MM.1S (cell line): ENCODE measurements at regions not wholly inside any gene's neighbourhood (a gene's known extent, or its start where the extent isn't known, plus 50 kb on each side); places are given as distances from the start of the nearest gene placed in this dataset.

ENCODE experiments used
- DNase-seq: peaks from one replicate; pipeline ENCODE4 v3.0.0-alpha.2; 2015
- H2AFZ ChIP-seq: fragments of 300-600 bp; sonication (generic); 2 replicates; pipeline ENCODE4 v1.6.0; 2016; ENCODE audit warnings: antibody characterized with exemption, low read length
- H3F3A ChIP-seq: fragments of 300-600 bp; sonication (generic); 2 replicates; pipeline ENCODE4 v1.6.1; 2016; ENCODE audit warnings: mild to moderate bottlenecking, antibody characterized with exemption, low read length, moderate library complexity, mixed read lengths; ENCODE audit not compliant: insufficient read depth
- H3K27ac ChIP-seq: fragments of 300-600 bp; sonication (generic); 2 replicates; pipeline ENCODE4 v1.5.1; 2016; ENCODE audit warnings: mild to moderate bottlenecking, low read length
- H3K27me3 ChIP-seq: fragments of 300-600 bp; sonication (generic); replicated peaks from 2 replicates; pipeline ENCODE4 v1.6.0; 2016; ENCODE audit warnings: low read length; ENCODE audit not compliant: insufficient read depth
- H3K36me3 ChIP-seq: fragments of 300-600 bp; sonication (generic); replicated peaks from 2 replicates; pipeline ENCODE4 v1.6.1; 2016; ENCODE audit warnings: mild to moderate bottlenecking, low read length, mixed read lengths; ENCODE audit not compliant: insufficient read depth
- H3K4me1 ChIP-seq: fragments of 300-600 bp; sonication (generic); 2 replicates; pipeline ENCODE4 v1.6.1; 2016; ENCODE audit warnings: low read length, mixed read lengths
- H3K4me2 ChIP-seq: fragments of 300-600 bp; sonication (generic); 2 replicates; pipeline ENCODE4 v1.6.0; 2016; ENCODE audit warnings: low read depth, low read length
- H3K4me3 ChIP-seq: fragments of 300-600 bp; sonication (generic); 2 replicates; pipeline ENCODE4 v1.5.1; 2016; ENCODE audit warnings: low read length, mixed read lengths
- H3K79me2 ChIP-seq: fragments of 300-600 bp; sonication (generic); 2 replicates; pipeline ENCODE4 v1.6.1; 2016; ENCODE audit warnings: mixed run types, low read length, mixed read lengths
- H3K9ac ChIP-seq: fragments of 300-600 bp; sonication (generic); 2 replicates; pipeline ENCODE4 v1.6.1; 2016; ENCODE audit warnings: low read length, mixed read lengths
- H3K9me2 ChIP-seq: fragments of 300-600 bp; sonication (generic); replicated peaks from 2 replicates; pipeline ENCODE4 v1.6.1; 2016; ENCODE audit warnings: mild to moderate bottlenecking, low read length, mixed read lengths; ENCODE audit not compliant: insufficient read depth
- H3K9me3 ChIP-seq: fragments of 300-600 bp; sonication (generic); replicated peaks from 2 replicates; pipeline ENCODE4 v1.6.1; 2016; ENCODE audit warnings: mild to moderate bottlenecking, low read length, mixed read lengths; ENCODE audit not compliant: insufficient read depth
- H4K20me1 ChIP-seq: fragments of 300-600 bp; sonication (generic); 2 replicates; pipeline ENCODE4 v1.6.1; 2016; ENCODE audit warnings: mild to moderate bottlenecking, low read length, moderate library complexity, mixed read lengths; ENCODE audit not compliant: insufficient read depth
- EZH2 ChIP-seq: fragments of 300-600 bp; sonication (generic); optimal IDR thresholded peaks from 2 replicates; pipeline ENCODE3; 2017; ENCODE audit warnings: low read depth, mild to moderate bottlenecking, antibody characterized with exemption, low read length, mixed read lengths
- EZH2phosphoT487 ChIP-seq: fragments of 300-600 bp; sonication (generic); IDR thresholded peaks from 2 replicates; pipeline ENCODE4 v1.6.1; 2018; ENCODE audit warnings: antibody characterized with exemption, low read length
- TF ChIP-seq, protein P1 (sequence below): fragments of 300-600 bp; sonication (generic); IDR thresholded peaks from 2 replicates; pipeline ENCODE4 v1.5.1; 2016; ENCODE audit warnings: antibody characterized with exemption, low read length, mixed read lengths

DNA sequence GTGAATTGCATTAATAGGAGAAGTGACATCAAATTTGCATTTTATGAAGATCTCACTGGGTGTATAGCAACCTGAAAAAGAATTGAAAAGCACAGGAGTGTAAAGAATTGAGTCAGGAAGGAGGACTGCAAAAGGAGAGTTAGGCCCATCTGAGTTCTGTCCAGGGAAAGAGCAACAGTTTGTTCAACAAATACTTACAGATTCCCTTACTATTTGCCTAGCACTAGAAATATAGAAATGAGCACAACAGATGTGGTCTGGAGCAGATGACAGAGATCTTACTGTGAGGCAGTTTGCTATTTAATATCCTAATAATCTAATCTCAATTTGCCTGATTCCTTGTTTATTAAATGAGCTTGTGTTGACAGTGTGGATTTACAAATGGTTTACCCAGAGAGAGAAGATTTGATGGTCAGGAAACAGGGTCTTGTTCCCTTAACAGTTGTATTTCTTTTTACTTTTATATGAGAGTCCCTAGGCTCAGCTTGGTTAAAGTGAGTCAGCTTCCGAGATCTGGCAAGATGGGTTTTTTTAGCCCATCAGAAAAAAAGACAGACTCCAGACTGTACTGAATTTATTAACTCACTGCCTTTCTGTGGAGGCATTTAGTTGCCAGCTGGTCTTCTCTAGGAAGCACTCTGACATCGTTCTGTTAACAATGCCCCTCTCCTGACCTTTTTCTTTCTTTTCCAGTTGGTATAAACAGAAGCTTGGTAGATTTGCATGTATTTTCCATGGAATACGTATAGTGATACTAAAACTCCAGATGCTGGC is 229.7 kb downstream of the TTC6 start:
- H3K36me3 ChIP-seq = no peaks in the 10 kb centered on the region
- no peak overlapping the region for H3K27ac ChIP-seq
- H3K4me2 ChIP-seq = no peak overlapping the region
- H4K20me1 ChIP-seq = no peaks in the 10 kb centered on the region
- TF ChIP-seq EZH2 (no peak), EZH2phosphoT487 (no peak)
- TF ChIP-seq, protein P1, sequence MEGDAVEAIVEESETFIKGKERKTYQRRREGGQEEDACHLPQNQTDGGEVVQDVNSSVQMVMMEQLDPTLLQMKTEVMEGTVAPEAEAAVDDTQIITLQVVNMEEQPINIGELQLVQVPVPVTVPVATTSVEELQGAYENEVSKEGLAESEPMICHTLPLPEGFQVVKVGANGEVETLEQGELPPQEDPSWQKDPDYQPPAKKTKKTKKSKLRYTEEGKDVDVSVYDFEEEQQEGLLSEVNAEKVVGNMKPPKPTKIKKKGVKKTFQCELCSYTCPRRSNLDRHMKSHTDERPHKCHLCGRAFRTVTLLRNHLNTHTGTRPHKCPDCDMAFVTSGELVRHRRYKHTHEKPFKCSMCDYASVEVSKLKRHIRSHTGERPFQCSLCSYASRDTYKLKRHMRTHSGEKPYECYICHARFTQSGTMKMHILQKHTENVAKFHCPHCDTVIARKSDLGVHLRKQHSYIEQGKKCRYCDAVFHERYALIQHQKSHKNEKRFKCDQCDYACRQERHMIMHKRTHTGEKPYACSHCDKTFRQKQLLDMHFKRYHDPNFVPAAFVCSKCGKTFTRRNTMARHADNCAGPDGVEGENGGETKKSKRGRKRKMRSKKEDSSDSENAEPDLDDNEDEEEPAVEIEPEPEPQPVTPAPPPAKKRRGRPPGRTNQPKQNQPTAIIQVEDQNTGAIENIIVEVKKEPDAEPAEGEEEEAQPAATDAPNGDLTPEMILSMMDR = no peak
- H2AFZ ChIP-seq = no peak overlapping the region
- DNase-seq = no peak
- H3K4me3 ChIP-seq = no peak overlapping the region
- H3K27me3 ChIP-seq = no peaks in the 10 kb centered on the region
- no peaks in the 10 kb centered on the region for H3K79me2 ChIP-seq
- no peaks in the 10 kb centered on the region for H3K9me2 ChIP-seq
- H3K9ac ChIP-seq = no peak overlapping the region
- no peaks in the 10 kb centered on the region for H3K4me1 ChIP-seq
- no peaks in the 10 kb centered on the region for H3F3A ChIP-seq
- no peaks in the 10 kb centered on the region for H3K9me3 ChIP-seq

DNA sequence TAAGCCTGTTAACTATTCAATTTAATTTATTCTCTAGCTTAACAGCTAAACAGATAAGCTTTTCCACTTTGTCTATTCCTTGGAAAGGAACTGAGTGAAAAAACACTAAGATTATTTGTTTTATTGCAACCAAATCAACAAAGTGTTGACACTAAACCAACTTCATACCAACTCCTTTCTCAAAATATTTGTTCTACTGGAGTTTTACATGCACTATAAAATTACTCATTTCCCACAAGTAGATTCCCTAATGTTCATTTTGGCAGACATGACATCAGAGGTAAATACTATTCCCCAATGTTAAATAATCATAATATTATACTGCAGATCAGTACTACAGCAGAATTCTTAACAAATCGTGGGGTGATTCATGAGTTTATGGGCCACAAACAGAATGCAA is 231.4 kb downstream of the TTC6 start:
- Histone ChIP-seq H3K4me2 (no peak overlapping the region), H3K9me3 (no peaks in the 10 kb centered on the region), H3K27ac (no peak overlapping the region), H3K4me1 (no peaks in the 10 kb centered on the region), H3K9me2 (no peaks in the 10 kb centered on the region), H3K4me3 (no peak overlapping the region), H3K9ac (no peak overlapping the region), H4K20me1 (no peaks in the 10 kb centered on the region), H2AFZ (no peak overlapping the region), H3K79me2 (no peaks in the 10 kb centered on the region), H3K36me3 (no peaks in the 10 kb centered on the region), H3K27me3 (no peaks in the 10 kb centered on the region), H3F3A (no peaks in the 10 kb centered on the region)
- TF ChIP-seq EZH2phosphoT487 (no peak), EZH2 (no peak)
- TF ChIP-seq, protein P1 = no peak
- no peak for DNase-seq

DNA sequence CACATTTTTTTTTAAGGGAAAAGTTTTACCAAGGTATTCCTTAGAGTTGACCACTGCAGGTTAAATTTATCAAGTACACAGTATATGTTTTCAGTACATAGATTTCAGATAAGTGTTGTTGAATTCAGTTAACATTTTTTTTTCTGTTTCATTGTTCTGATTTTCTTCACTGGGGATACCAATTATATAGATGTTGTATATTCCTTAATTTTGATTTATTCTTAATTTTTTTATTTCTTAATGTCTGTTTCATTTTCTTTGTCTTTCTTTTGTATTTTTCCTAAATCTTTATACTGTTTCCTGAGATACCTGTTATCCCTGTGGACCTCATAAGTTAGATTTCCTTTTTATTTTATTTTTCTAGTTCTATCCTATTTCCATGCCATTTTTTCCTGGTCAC is 234.8 kb downstream of the TTC6 start:
- TF ChIP-seq EZH2phosphoT487 (no peak), EZH2 (no peak)
- TF ChIP-seq, protein P1 = no peak
- Histone ChIP-seq H3K27me3 (no peaks in the 10 kb centered on the region), H3K36me3 (no peaks in the 10 kb centered on the region), H4K20me1 (no peaks in the 10 kb centered on the region), H3F3A (no peaks in the 10 kb centered on the region), H3K9me3 (no peaks in the 10 kb centered on the region), H3K4me1 (no peaks in the 10 kb centered on the region), H2AFZ (no peak overlapping the region), H3K9ac (no peak overlapping the region), H3K4me2 (no peak overlapping the region), H3K79me2 (no peaks in the 10 kb centered on the region), H3K9me2 (no peaks in the 10 kb centered on the region), H3K4me3 (no peak overlapping the region), H3K27ac (no peak overlapping the region)
- DNase-seq = no peak
